GM10248 (cell line): ENCODE measurements at regions not wholly inside any gene's neighbourhood (a gene's known extent, or its start where the extent isn't known, plus 50 kb on each side); places are given as distances from the start of the nearest gene placed in this dataset.
A peak's percentile ranks its signal among the peaks of the same experiment; 100 is the strongest.

ENCODE experiments used
- CTCF ChIA-PET: fragments of 300-600 bp; sonication (Branson Sonifier 250); formaldehyde crosslinking; extraction: SDS; loops from one replicate; lab custom pipeline; 2021; ENCODE audit warnings: antibody characterized with exemption; lab: Yijun Ruan, JAX
- POLR2A ChIA-PET: fragments of 350-650 bp; sonication (Branson Sonifier 250); formaldehyde crosslinking; extraction: SDS; loops from one replicate; lab custom pipeline; 2020; ENCODE audit warnings: antibody characterized with exemption; lab: Yijun Ruan, JAX
- DNase-seq: peaks from one replicate; pipeline ENCODE4 v3.0.0; 2012; ENCODE audit errors: extremely low spot score
- CTCF ChIP-seq: IDR thresholded peaks from 2 replicates; pipeline ENCODE4 v1.5.1; 2012; ENCODE audit warnings: mild to moderate bottlenecking, low read depth; ENCODE audit errors: extremely low read depth, missing control alignments, control extremely low read depth

DNA sequence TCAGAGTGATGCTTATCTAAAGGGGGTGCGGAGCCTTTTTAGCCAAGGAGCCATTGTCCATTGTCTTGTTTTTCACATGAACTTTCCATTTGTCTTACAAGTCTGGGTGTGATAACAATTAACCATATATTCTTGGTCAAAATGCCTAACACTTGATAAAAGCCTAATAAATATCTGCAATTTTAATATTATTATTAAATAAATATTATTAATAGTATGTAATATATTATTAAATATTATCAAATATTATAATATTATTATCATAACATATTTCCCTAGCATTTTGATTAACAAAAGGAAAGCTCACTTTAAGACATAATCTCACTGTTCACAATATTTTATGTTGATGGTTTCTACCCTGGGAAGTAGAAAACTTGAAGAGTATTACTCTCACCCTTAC lies 1143.6 kb upstream of the GYPC start:
- DNase-seq, result no peak
- CTCF ChIA-PET, result no interaction called here
- POLR2A ChIA-PET, result no interaction called here
- no peak for TF ChIP-seq CTCF

DNA sequence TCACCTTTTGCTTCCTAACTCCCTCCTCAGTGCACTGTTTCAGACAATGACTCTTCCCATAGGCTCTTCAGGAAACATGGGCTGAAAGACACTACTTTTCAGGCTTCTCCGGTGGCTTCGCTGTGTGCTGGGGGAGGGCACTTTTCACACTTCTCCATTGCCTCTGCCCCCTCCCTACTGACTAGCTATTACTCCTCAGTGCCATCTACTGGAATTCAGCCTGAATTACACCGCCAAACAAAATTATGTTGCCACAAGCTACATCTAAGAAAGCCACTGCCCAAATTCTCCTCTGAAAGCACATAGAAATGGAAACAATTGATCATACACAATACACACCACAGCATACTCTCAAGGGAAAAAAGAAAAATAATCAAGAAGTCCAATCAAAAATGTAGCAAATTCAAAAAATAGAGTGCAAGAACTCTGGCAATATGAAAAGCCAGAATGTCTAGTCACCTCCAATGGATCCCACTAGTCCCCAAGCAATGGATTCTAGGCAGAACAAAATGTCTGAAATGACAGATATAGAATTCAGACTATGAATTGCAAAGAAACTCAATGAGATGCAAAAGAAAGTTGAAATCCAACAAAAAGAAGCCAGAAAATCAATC lies 1139.4 kb upstream of the GYPC start:
- POLR2A ChIA-PET, result no interaction called here
- TF ChIP-seq CTCF, result peak; percentile 69
- CTCF ChIA-PET, result interaction anchor here (0.7 to 2.5 kb wide), 11 partner anchors 8 to 601 kb away, joined by 3 to 12 read pairs (median 3); no protein-coding TSS in a partner anchor
- peak; percentile 32 for DNase-seq

DNA sequence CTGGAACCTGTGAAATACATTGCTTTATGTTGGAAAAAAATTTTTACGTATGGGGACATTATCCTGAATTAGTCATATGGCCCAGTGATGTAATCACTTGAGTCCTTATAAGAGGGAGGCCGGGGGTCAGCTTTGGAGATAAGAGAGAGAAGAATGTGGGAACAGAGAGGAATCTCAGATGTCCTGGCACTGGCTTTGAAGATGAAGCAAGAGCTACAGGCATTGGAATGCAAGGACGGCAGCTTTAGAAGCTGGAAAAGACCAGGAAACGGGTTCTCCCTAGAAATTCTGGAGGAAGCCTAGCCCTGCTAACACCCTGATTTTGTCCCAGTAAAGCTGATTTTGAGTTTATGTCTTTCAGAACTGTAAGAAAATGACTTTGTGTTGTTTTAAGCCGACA lies 1129.9 kb upstream of the GYPC start:
- DNase-seq, result no peak
- ChIA-PET CTCF (interaction anchor here (2.0 kb wide), 1 partner anchor 9 kb away, joined by 12 read pairs; no protein-coding TSS in a partner anchor), POLR2A (no interaction called here)
- no peak for TF ChIP-seq CTCF

GRCh38 chr2:125535089-125535488 lies 1120.9 kb upstream of the GYPC start:
- TF ChIP-seq CTCF, result no peak
- ChIA-PET CTCF (interaction anchor here (0.9 kb wide), 1 partner anchor 19 kb away, joined by 3 read pairs; no protein-coding TSS in a partner anchor), POLR2A (no interaction called here)
- no peak for DNase-seq

GRCh38 chr2:125543968-125544514 lies 1111.9 kb upstream of the GYPC start:
- ChIA-PET POLR2A (no interaction called here), CTCF (no interaction called here)
- no peak for DNase-seq
- TF ChIP-seq CTCF, result no peak

DNA sequence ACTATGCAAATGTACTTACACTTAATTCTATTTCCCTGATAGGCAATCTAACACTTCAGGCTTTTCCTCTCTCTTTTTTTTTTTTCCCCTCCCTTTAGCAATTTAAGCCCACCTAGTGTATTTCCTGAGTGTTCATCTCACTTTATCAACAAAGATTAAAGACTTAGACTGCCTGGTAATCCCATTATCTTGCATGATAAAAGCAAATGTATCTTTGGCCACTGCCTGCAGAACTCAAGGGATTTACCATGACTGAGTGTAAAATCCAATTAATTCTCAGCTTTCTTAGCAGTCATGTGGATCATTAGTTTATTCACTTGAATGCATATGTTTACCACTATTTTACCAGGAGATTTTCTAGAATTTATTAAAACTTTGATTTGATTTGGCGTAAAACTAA lies 1102.2 kb upstream of the GYPC start:
- ChIA-PET POLR2A (no interaction called here), CTCF (interaction anchor here (1.4 kb wide), 1 partner anchor 15 kb away, joined by 4 read pairs; no protein-coding TSS in a partner anchor)

More for the DNA sequence above, 1102.2 kb upstream of the GYPC start:
- DNase-seq, result no peak
- TF ChIP-seq CTCF, result no peak
